ENCODE measurements at regions not wholly inside any gene's neighbourhood (a gene's known extent, or its start where the extent isn't known, plus 50 kb on each side); places are given as distances from the start of the nearest gene placed in this dataset.
"Not testable (repeated sequence)": the region's sequence is repeated elsewhere in the genome, so short reads cannot be mapped to it uniquely, and the experiment has no call there.

DNA sequence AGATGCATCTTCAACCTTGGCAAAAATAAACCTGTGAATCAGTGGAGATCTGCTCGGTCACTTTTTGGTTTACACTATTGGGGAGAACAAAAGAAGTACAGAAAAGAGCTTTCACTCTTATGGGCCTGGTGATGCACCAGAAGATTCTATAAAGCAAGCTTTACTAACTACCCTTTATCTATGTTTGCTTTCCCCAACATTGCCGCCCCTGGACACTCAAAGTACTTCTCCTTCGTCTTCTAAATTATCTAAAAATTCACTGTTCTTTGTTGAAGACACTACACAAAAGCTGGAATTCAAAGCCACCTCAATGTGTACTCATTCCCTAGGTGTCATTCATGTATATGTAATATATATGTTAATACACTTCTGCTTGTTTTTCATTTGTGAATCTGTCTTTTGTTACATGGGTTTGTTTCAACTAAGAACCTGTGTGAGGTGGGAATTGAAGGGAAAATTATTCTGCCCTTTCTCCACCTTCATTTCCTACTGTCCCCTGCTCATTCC is 97.9 kb upstream of the BTN3A2 start:
- no peak for DNase-seq

DNA sequence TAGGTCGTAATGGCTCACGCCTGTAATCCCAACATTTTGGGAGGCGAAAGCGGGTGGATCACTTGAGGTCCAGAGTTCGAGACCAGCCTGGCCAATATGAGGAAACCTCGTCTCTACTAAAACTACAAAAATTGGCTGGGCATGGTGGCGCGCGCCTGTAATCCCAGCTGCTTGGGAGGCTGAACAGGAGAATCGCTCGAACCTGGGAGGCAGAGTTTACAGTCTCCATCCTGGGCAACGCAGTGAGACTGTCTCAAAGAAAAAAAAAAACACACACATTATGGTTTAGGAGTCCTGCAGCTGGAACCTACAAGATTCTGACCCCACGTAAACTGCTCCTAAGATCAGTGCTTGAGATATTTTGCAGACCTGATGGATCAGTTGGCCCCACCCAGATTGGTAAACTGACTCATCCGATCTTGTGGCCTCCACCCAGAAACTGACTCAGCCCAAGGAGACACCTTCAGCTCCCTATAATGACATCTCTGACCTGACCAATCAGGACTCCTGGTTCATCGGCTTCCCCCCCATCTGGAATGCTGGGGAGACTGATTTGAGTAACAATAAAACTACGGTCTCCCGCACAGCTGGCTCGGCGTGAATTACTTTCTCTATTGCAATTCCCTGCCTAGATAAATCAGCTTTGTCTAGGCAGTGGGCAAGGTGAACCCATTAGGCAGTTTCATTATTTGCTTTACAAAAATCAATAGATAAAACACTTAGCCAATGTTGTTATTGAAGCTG is 96.2 kb upstream of the BTN3A2 start:
- no peak for DNase-seq

DNA sequence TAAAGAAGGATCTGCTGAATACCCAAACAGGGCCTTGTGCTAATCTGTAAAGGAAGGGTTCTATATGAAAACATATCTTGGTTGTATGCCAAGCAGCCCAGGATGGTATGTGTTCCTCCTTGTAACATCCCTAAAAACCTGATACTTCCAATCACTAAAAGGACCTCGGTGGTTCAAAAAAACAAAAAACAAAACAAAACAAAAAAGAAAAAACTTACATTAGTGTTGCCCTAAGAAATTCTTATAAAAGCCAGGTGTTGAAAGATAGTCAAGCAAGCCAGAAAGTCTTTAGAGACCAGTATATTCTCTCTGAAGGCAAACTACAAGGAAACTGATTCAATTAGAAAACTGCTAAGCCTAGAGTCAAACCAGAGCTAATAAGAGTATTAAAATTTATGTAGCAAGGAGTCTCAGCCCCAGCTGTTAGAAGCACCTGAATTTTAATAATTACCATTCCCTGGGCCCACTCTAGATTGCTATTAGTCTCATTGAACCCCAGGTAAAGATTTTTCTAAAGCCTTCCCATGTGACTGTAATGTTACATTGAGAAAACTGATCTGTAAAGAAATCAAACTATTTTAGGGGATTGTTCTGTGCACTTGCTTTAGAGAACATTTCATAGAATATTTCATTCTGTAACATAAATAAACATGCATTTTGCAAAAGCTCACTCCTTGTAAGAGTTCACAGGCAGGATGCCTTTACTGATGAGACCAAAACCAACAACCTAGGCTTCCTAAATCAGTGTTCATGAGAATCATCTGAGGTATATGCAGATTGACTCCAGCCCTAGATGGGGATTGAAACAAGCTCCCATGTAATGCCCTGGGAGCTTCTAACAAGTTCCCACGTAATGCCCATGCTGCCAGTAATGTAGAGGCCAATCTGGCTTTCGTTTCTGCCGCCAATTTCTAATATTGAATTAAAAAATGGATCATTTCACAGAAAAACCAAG is 95.2 kb upstream of the BTN3A2 start:
- no peak for DNase-seq

DNA sequence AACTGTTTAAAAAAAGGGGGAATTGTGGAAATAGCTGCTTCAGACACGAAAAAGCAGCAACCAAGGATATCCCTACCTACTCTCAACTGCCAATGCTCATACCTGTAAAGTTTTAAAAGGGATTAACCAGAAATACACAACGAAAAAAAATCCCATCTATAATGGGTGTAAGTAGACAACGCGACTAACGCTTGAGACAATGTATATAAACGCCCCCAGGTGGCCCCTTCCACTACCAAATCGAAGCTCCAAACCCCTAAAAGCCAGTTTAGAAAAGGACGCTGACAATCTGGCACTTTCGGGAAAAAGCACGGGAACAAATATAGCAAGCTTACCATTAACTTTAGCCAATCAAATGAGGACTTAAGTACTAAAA is 94.5 kb upstream of the BTN3A2 start:
- DNase-seq, result no peak

DNA sequence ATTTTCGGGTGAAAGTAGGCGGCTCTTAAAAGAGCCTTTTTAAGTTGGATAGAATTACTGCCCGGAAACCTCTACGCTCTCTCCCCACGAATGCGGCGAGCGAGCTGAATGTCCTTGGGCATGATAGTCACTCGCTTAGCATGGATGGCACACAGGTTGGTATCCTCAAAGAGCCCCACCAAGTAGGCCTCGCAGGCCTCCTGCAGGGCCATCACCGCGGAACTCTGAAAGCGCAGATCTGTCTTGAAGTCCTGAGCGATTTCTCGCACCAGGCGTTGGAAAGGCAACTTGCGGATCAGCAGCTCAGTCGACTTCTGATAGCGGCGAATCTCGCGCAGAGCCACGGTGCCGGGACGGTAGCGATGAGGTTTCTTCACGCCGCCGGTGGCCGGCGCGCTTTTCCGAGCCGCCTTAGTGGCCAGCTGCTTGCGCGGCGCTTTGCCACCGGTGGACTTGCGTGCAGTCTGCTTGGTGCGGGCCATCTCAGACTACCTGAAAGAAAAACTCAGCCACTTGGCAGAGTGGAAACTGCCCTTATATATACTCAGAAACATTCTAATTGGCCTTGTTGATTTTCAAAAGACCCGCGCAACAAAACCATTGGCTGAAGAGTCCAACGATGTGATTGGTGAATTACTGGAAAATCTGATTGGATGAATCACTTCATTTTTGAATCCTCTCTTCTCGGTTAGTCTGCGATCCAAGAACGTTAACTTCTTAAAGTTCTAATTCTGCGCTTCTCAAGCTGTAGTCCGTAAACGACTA is 93.9 kb upstream of the BTN3A2 start:
- no peak for DNase-seq

DNA sequence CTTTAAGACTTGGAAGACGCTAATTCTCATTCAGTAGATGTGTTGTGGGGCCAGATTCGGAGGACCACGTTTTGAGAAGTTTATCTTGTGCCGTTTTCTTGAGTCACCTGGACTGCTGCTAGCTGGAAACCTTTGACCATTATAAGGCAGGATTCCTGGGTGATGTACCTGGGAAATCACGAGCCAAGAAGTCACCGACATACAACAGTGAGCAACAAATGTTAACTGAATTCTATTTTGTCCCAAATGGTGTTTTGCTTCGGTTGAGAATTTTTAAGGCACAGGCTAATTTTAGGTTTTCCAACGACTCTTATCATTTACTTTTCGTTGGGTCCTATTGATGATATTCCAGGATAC is 93.4 kb upstream of the BTN3A2 start:
- no peak for DNase-seq

DNA sequence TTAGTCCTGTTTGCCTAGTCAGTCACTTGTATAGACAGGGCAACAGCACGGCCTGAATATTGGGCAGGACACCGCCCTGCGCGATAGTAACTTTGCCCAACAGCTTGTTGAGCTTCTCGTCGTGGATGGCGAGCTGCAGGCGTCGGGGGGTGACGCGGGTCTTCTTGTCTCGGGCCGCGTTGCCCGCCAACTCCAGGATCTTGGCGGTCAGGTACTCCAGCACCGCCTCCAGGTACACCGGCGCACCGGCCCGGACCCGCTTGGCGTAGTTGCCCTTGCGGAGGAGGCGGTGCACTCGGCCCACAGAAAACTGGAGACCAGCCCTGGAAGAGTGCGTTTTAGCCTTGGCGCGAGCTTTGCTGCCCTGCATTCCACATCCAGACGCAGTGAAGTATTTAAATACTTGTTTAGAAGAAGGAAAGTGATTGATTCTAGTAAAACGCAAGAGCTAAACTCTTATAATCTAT is 92.8 kb upstream of the BTN3A2 start:
- DNase-seq, result no peak

DNA sequence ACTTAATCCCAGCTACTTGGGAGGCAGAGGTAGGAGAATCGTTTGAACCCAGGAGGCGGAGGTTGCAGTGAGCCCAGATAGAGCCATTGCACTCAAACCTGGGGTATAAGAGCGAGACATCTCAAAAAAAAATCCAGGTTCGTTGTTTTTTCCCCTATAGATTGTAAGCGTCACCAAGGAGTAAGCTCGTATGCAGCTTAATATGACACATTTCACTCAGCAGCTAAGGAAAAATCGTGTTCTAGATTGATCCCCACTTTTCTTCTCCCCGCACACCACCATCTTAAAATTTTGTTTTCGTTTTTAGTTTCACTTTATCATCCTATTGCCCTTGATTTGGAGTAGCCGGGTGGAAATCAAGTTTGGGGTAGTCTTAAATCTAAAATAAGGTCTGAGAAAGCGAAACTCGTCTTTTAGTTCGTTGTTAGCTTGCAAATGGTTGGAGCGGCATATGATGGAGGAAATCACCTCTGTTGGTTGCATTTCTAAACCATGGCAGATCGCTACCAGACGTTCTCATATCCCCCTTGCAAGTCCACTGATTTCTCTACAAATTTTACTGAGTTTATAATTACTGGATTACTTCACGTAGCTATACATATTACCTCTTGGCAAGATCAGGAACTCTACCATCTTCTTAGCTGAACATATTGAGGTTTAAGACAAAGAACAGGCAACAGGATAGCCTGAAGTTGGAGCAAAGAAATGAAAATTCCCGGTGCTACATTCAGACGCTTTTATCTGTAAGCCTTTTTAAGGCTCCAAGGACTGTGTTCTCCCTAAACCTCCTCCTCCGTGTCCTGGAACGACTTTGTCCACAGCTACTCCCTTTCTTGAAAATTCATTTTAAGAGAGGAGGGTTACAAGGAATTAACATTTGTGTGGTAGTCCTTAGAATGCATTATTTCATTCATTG is 91.1 kb upstream of the BTN3A2 start:
- no peak for DNase-seq

DNA sequence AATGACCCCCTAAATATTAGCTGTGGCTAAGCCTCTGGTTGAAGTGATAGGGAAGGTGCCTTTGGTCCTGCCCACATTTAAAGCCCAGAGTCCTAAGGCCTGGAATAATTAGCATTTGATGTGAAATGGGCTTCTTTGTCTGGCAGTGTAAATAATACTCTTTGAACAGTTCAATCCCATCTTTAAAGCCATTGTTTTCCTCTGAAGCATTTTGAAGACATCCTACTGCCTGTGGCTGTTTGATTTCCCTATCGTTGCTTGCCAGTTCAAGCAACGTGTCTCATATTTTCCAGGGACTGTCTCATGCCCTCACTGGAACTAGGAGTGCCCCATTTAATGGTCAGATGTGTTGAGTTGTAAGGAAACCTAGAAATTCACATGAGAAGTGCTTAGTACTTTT is 89.3 kb upstream of the BTN3A2 start:
- no peak for DNase-seq

DNA sequence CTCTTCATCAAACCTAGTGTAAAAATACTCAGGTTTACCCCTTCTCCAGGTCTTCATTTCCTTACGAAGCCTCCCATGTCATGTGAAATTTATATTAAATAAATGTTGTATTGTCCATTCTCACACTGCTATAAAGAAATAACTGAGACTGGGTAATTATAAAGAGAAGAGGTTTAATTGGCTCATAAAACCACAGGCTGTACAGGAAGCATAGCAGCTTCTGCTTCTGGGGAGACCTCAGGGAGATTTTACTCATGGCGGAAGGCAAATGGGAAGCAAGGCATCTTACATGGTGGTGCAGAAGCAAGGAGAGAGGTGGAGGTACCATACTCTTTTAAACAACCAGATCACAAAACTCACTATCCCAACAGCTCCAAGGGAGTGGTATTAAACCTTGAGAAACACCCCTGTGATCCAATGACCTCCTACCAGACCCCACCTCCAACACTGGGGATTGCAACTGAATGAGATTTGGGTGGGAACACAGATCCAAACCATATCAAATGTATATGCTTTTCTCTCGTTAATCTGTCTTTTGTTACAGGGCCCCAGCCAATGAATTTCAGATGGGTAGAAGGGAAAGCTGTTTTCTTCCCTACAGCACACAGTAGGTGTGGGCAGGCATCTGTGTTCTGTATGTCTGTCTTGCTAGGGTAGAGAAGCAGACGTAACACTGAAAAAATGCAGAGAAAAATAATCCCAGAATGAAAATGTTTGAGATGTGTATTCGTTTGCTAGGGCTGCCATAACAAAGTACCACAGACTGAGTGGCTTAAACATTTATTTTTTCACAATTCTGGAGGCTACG is 88.0 kb upstream of the BTN3A2 start:
- no peak for DNase-seq

DNA sequence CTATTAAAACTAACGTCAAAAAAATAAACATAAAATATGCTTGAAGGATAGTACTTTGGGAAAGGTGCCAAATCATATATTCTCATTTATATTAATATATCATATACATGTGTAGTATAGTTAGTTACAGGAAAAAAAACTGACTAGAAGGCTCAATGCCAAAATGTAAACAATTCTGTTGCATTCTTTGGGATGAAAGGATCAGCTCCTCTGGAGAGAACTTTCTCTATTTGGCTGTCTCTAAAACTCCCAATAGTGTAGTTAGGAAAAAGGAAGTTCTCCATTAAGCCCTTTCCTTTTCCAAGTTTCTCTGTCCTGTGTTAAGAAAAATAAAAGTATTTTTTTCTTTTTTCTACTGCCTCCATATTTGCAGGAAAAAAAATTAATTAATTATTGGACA is 86.5 kb upstream of the BTN3A2 start:
- no peak for DNase-seq

DNA sequence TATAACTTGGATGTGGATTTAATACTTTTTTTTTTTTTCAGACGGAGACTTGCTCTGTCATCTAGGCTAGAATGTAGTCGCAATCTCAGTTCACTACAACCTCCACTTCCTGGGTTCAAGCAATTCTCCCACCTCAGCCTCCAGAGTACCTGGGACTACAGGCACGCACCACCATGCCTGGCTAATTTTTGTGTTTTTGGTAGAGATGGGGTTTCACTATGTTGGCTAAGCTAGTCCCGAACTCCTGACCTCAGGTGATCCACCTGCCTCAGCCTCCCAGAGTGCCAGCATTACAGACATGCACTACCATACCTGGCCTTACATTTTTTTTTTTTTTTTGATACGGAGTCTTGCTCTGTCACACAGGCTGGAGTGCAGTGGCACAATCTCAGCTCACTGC is 85.6 kb upstream of the BTN3A2 start:
- DNase-seq, result not testable (repeated sequence)

DNA sequence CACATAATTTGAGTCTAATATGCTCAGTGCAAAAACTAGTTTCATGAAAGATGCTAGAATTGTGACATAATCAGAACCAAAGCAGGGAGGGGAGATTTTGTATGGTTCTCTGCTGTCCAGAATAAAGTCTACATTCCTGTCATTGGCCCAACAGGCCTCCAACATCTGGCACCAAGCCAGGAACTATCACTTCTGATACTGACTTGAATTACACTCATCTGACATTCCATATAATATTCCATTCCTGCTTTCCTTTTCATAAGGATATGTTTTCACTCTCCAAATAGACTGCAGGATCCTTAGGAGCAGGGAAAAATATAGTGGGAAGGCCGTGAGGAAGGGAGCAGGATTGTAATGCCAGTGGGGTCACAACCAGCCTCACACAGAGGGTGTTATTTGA is 84.6 kb upstream of the BTN3A2 start:
- no peak for DNase-seq

DNA sequence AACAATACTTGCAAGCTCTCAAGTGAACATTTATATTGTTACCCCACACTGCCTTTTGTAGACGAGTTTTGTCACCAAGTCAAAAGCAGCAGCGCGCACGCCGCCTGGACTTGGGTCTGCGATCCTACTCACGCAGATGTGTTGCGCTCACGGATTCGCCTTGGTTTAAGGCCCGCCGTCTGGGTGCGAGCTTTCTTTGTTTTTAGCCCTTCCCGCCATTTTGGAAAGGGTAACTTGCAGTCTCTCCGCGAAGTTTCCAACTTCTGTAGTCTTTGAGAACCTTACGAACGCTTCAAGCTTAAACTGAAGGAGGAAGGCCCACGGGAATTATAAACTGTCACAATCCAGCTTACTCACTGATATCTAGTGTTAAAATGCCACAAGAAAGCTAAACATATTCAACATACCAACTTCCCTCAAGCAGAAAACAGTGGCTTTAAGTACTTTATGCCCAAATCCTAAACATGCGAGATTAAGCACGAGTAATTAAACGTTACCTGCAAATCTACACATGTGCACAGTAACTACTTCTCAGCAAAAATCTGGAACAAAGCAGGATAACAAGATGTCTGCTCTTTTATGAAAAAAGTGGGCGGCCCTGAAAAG is 80.4 kb upstream of the BTN3A2 start:
- peak in 1 of 2 experiments; percentile 35 for DNase-seq

DNA sequence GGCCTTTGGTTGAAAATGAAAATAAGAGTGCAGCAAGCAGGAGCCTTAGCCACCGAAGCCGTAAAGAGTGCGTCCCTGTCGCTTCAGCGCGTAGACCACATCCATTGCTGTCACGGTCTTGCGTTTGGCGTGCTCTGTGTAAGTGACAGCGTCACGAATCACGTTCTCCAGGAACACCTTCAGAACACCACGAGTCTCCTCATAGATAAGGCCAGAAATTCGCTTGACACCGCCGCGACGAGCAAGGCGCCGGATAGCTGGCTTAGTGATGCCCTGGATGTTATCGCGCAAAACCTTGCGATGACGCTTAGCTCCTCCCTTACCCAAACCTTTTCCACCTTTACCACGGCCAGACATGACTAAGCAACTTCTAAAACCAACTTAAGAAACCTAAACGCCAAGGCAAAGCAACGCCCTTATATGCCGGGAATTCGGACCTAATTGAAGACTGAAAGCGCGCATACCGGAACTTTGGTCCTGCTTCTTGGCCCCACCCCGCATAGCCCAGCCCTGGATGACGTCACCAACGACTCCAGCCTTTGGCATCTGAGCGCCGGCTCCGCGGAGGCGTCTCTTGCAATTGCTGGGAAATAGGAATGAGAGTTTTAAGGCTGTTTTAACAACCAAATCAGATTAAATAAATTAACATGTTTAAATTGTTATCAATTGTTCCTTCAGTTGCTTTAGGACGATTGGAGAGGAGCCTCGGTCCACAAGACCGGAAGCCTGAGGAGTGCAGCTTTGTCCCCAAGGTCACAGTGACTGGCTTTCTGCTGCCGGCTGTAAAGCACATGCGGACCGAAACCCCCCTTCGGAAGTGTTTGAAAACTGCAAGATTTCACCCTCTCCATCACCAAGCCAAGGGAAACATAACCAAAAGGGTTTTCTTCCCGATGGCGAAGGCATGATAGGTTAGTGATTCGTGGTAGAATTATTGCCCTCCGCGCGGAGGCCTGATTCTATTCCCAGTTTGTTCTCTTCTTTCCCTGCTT is 79.6 kb upstream of the BTN3A2 start:
- peak; percentile 98 for DNase-seq

DNA sequence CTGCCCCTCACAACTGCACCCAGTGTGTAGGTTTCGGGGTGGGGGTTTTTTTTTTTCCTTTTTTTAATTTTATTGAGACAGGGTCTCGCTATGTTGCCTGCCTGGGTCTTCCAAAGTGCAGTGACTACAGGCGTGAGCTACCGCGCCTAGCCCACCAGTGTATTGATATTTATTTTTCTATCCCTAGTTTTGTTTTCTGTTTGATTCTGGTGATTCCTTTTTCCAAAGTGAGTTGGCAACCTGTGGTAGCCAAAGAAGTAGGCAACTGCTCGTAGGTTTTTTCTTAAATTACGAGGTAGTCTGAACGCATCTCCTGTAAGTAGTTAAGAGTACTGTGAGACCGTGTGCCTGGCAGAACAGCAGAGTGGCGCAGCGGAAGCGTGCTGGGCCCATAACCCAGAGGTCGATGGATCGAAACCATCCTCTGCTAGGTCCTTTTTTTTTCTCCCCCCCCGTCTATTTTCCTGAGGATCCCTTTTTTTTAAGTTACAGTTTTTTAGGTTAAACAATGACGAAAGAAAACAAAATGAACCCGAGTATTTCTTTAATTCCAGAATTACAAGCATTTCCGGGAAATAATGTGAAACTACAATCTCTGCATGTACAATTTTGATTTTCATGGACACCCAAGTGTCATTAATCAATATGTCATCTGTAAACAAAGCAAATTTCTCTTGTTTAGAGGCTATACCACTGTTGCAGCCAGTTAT is 78.7 kb upstream of the BTN3A2 start:
- peak; percentile 64 to 77 for DNase-seq

DNA sequence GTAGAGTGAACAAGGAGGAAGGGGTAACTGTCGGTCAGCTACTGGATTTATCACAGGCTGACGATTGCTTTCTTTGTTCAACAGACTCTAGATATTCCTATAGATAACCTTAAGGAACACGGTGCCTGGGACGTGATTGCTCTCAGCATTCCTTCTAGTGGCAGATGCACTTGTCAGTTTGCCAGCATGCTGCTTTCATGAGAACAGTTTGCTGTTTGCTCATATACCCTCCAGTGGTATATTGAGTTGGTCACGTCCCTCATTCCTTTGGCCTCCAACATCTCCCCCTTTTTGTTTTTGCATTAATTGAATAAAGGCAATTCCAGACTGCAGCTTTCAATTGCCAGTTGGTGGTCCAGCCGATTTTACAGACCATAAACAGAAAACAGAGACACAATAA is 76.8 kb upstream of the BTN3A2 start:
- DNase-seq, result peak in 1 of 2 experiments; percentile 29

DNA sequence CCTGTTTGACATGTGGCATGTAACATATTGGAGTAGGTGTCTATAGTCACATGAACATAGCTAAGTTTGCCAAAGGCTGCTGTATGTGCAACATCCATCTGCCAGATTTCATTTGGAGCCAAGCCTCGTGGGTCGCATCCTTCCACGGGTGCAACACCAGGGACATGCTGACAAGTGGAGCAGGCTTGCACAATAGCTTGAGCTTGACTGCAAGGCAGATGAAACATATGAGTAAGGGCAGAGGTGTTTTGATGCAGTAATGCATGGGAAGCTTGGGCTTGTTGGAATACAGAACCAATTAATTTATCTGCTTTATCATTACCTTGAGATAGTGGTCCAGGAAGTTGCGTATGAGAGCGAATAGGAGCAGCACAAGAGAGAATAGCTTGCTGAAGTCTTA is 74.1 kb upstream of the BTN3A2 start:
- peak in 1 of 2 experiments; percentile 24 for DNase-seq

DNA sequence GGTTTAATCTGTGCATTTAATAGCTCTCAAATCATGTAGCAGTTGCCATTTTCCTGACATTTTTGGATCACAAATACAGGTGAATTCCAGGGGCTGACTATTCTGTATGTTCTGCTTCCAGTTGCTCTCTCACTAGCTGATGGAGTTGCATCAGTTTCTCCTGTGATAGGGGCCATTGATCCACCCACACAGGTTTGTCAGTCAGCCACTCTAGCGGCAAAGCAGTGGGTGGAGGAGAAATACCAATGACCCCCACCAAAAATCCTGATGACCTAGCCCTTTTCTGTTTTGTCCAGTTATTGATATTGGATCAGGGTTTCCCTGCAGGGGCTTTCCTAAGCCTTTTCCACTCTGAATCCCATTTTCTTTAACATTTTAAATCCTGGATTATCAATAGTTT is 72.3 kb upstream of the BTN3A2 start:
- no peak for DNase-seq

All from NCI-H446 (cell line).